ENCODE measurements at regions not wholly inside any gene's neighbourhood (a gene's known extent, or its start where the extent isn't known, plus 50 kb on each side); places are given as distances from the start of the nearest gene placed in this dataset.
A peak's percentile ranks its signal among the peaks of the same experiment; 100 is the strongest.

GRCh38 chr14:62162998-62163589, 400.9 kb downstream of the SNAPC1 start (continued):
- TF ChIP-seq ZBTB44 (CRISPR knock-in tag; IDR thresholded peaks at IDR 0.05) (no peak), CTCF (CRISPR knock-in tag; IDR thresholded peaks at IDR 0.05) (peak; percentile 82), CREM (IDR thresholded peaks at IDR 0.05) (no peak), CREM (CRISPR knock-in tag; IDR thresholded peaks at IDR 0.05) (no peak), ZMAT3 (CRISPR knock-in tag; conservative IDR thresholded peaks at IDR 0.05) (no peak)

GRCh38 chr14:62168564-62169155, 406.4 kb downstream of the SNAPC1 start:
- no peak for TF ChIP-seq MEF2D (CRISPR knock-in tag; IDR thresholded peaks at IDR 0.05)
- TF ChIP-seq ZNF607 (CRISPR knock-in tag; IDR thresholded peaks at IDR 0.05; ENCODE audit: borderline replicate concordance), result no peak
- peak; percentile 32; the same call in 1 of the 2 replicates for TF ChIP-seq STAG1 (CRISPR knock-in tag; IDR thresholded peaks at IDR 0.05)
- no peak for TF ChIP-seq ELK4 (CRISPR knock-in tag; IDR thresholded peaks at IDR 0.05; ENCODE audit: borderline replicate concordance)
- TF ChIP-seq USF2 (IDR thresholded peaks at IDR 0.05; ENCODE audit: low read depth, low read length), result no peak
- no peak for TF ChIP-seq USF2 (CRISPR knock-in tag; IDR thresholded peaks at IDR 0.05; ENCODE audit: borderline replicate concordance)
- TF ChIP-seq ZNF33A (CRISPR knock-in tag; IDR thresholded peaks at IDR 0.05; ENCODE audit: borderline replicate concordance), result no peak
- no peaks in the 10 kb centered on the region for H3K36me3 ChIP-seq (replicated peaks in 1 of 2; ENCODE audit: control insufficient read depth in 1 of 2, insufficient read depth in 2 of 2, low read length in 2 of 2)
- CTCF ChIA-PET (ENCODE audit: low intra/inter-chr PET ratio, low total read pairs), result no interaction called here
- H3K4me1 ChIP-seq (ENCODE audit: insufficient read depth, low read length), result no peaks in the 10 kb centered on the region
- intact Hi-C loops (cut with micrococcal nuclease; ENCODE audit: unreplicated experiment) (no loop called here), in situ Hi-C loops (cut with HindIII; ENCODE audit: extremely low pct_ligation_motif_present, low pct_unique_long_range_greater_than_20kb) (loop anchor here (10.0 kb wide), 1 partner anchor 876 kb away; the partner anchor contains the start of gene KCNH5)
- H3K27ac ChIP-seq (ENCODE audit: extremely low read length, insufficient read depth, low read length), result no peak overlapping the region
- POLR2A ChIA-PET, result no interaction called here
- H2AFZ ChIP-seq (ENCODE audit: low read length), result no peak overlapping the region
- no peak overlapping the region for H3K4me3 ChIP-seq (replicated peaks in 1 of 3; ENCODE audit: insufficient read depth in 1 of 3, low read depth in 2 of 3, low read length in 3 of 3)
- 4% methylated on average over 3 of the region's 3 CpGs for WGBS (ENCODE audit: low lambda C conversion rate)
- FAIRE-seq (no peak), ATAC-seq (no peak), DNase-seq (ENCODE audit: low spot score) (no peak)
- H3K4me2 ChIP-seq (ENCODE audit: low read depth, low read length), result no peak overlapping the region
- H3K79me2 ChIP-seq (ENCODE audit: insufficient read depth, low read length), result no peaks in the 10 kb centered on the region
- H4K20me1 ChIP-seq (ENCODE audit: insufficient read depth, low read length), result no peaks in the 10 kb centered on the region
- no TSS peak for BruUV-seq (replicated peaks)
- H3K9me3 ChIP-seq (ENCODE audit: low read length), result no peaks in the 10 kb centered on the region
- no peak overlapping the region for H3K9ac ChIP-seq (ENCODE audit: insufficient read depth, low read depth, low read length)
- H3K27me3 ChIP-seq (ENCODE audit: control insufficient read depth in 1 of 2, insufficient read depth in 2 of 2, low read length in 2 of 2), result no peaks in the 10 kb centered on the region

Data from HepG2 (cell line).